ENCODE measurements at regions not wholly inside any gene's neighbourhood (a gene's known extent, or its start where the extent isn't known, plus 50 kb on each side); places are given as distances from the start of the nearest gene placed in this dataset.

DNA sequence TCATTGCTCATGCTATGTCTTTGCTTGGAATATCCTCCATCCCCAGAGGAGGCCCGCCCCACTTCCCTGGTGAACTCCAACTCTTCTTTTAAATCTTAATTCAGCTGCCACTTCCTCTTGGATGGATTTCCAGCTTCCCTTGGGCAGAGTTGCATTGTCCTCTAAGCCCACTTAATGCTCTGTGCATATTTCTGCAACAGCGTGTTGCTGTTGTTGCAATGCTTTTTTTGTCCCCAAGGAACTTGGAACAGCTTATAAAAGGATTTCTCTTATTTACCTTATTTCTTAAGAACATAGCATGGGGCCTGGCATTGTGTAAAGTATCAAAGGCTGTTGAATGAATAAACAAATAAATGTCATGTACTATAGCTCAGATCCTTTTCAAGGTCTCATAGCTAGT is 507.4 kb downstream of the METTL15 start:
- no peaks in the 10 kb centered on the region for H3K27me3 ChIP-seq (ENCODE audit: low read length)
- no peak overlapping the region for H3K27ac ChIP-seq (ENCODE audit: low read depth, low read length)
- H3K4me3 ChIP-seq (ENCODE audit: insufficient read depth, low read length, poor library complexity, severe bottlenecking) = no peak overlapping the region
- H3K79me2 ChIP-seq (ENCODE audit: insufficient read depth, low read length) = no peaks in the 10 kb centered on the region
- H3K36me3 ChIP-seq (ENCODE audit: low read length) = no peaks in the 10 kb centered on the region
- TF ChIP-seq EZH2phosphoT487 (conservative IDR thresholded peaks at IDR 0.05; ENCODE audit: low read length) = no peak
- TF ChIP-seq, protein P1, sequence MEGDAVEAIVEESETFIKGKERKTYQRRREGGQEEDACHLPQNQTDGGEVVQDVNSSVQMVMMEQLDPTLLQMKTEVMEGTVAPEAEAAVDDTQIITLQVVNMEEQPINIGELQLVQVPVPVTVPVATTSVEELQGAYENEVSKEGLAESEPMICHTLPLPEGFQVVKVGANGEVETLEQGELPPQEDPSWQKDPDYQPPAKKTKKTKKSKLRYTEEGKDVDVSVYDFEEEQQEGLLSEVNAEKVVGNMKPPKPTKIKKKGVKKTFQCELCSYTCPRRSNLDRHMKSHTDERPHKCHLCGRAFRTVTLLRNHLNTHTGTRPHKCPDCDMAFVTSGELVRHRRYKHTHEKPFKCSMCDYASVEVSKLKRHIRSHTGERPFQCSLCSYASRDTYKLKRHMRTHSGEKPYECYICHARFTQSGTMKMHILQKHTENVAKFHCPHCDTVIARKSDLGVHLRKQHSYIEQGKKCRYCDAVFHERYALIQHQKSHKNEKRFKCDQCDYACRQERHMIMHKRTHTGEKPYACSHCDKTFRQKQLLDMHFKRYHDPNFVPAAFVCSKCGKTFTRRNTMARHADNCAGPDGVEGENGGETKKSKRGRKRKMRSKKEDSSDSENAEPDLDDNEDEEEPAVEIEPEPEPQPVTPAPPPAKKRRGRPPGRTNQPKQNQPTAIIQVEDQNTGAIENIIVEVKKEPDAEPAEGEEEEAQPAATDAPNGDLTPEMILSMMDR (IDR thresholded peaks at IDR 0.05; ENCODE audit: insufficient read depth, low read length, poor library complexity, severe bottlenecking) = no peak
- no peak overlapping the region for H3K9ac ChIP-seq (ENCODE audit: low read length)
- H2AFZ ChIP-seq (ENCODE audit: low read depth, low read length, severe bottlenecking) = no peak overlapping the region
- no peaks in the 10 kb centered on the region for H4K20me1 ChIP-seq (ENCODE audit: low read depth, low read length)
- H3F3A ChIP-seq (ENCODE audit: insufficient read depth) = no peaks in the 10 kb centered on the region
- 0 out of 2 replicates have a peak, but pooled peaks cover 3% of the 10 kb centered on the region for H3K9me2 ChIP-seq (replicated peaks; ENCODE audit: insufficient read depth, low read length)
- H3K4me2 ChIP-seq (ENCODE audit: low read depth, low read length, poor library complexity, severe bottlenecking) = no peak overlapping the region
- no peaks in the 10 kb centered on the region for H3K9me3 ChIP-seq (ENCODE audit: insufficient read depth, low read length)

DNA sequence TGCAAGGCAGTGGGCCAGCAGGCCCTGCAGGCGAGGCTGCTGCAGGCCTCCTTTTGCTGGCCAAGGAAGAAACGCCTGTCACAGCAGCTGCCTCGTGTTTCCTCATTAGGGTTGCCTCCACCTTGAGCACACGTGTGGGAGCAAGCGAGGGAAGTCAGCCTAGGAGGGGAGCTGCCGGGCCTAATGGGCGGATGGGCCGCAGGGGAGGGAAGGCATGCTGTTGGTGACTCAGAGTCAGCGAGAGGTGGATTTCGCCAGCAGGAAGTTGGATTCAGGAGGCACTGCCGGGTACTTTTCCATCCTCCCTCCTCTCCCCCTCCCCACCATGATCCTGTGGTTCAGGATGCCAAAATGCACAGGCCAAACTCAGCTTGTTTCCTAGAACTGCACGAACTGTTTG is 498.7 kb downstream of the METTL15 start:
- Histone ChIP-seq H4K20me1 (ENCODE audit: low read depth, low read length) (no peaks in the 10 kb centered on the region), H3K9ac (ENCODE audit: low read length) (no peak overlapping the region), H3K79me2 (ENCODE audit: insufficient read depth, low read length) (no peaks in the 10 kb centered on the region), H3K9me2 (replicated peaks; ENCODE audit: insufficient read depth, low read length) (no peaks in the 10 kb centered on the region), H3K27ac (ENCODE audit: low read depth, low read length) (no peak overlapping the region), H3K27me3 (ENCODE audit: low read length) (no peaks in the 10 kb centered on the region), H3F3A (ENCODE audit: insufficient read depth) (no peaks in the 10 kb centered on the region), H2AFZ (ENCODE audit: low read depth, low read length, severe bottlenecking) (no peak overlapping the region), H3K4me3 (ENCODE audit: insufficient read depth, low read length, poor library complexity, severe bottlenecking) (no peak overlapping the region), H3K36me3 (ENCODE audit: low read length) (no peaks in the 10 kb centered on the region), H3K9me3 (ENCODE audit: insufficient read depth, low read length) (no peaks in the 10 kb centered on the region), H3K4me2 (ENCODE audit: low read depth, low read length, poor library complexity, severe bottlenecking) (no peak overlapping the region)
- TF ChIP-seq, protein P1 (IDR thresholded peaks at IDR 0.05; ENCODE audit: insufficient read depth, low read length, poor library complexity, severe bottlenecking) = no peak
- TF ChIP-seq EZH2phosphoT487 (conservative IDR thresholded peaks at IDR 0.05; ENCODE audit: low read length) = no peak

DNA sequence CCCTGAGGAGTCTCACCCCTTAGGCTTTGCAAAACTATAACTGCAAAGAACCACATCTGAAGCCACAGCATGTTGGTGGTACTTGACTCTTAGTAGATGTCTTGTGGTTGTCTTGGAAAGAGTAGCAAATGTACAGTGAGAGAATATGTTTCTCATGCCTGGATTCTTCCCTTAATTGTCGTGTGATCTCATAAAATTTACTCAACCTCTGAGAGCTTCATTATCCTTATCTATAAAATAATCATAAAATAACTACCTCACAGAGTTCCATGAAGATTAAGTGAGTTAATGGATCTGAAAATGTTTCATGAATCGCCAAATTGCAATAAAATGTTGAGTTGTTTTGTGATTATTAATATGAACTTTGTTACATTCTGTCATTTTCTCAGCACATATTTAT is 491.5 kb downstream of the METTL15 start:
- Histone ChIP-seq H3K9me3 (ENCODE audit: insufficient read depth, low read length) (no peaks in the 10 kb centered on the region), H3K27ac (ENCODE audit: low read depth, low read length) (no peak overlapping the region), H3K27me3 (ENCODE audit: low read length) (no peaks in the 10 kb centered on the region), H3K79me2 (ENCODE audit: insufficient read depth, low read length) (no peaks in the 10 kb centered on the region), H3K9ac (ENCODE audit: low read length) (no peak overlapping the region), H4K20me1 (ENCODE audit: low read depth, low read length) (no peaks in the 10 kb centered on the region), H3F3A (ENCODE audit: insufficient read depth) (no peaks in the 10 kb centered on the region), H3K9me2 (replicated peaks; ENCODE audit: insufficient read depth, low read length) (no peaks in the 10 kb centered on the region), H2AFZ (ENCODE audit: low read depth, low read length, severe bottlenecking) (no peak overlapping the region), H3K36me3 (ENCODE audit: low read length) (no peaks in the 10 kb centered on the region), H3K4me3 (ENCODE audit: insufficient read depth, low read length, poor library complexity, severe bottlenecking) (no peak overlapping the region), H3K4me2 (ENCODE audit: low read depth, low read length, poor library complexity, severe bottlenecking) (no peak overlapping the region)
- TF ChIP-seq EZH2phosphoT487 (conservative IDR thresholded peaks at IDR 0.05; ENCODE audit: low read length) = no peak
- TF ChIP-seq, protein P1 (IDR thresholded peaks at IDR 0.05; ENCODE audit: insufficient read depth, low read length, poor library complexity, severe bottlenecking) = no peak

Measured in SU-DHL-6 (cell line).